Caco-2 (cell line): ENCODE measurements at regions not wholly inside any gene's neighbourhood (a gene's known extent, or its start where the extent isn't known, plus 50 kb on each side); places are given as distances from the start of the nearest gene placed in this dataset.

ENCODE experiments used
- BruUV-seq: library from RNA; stranded (reverse); fragments of 400-500 nt; replicated peaks from 2 replicates; lab custom pipeline; 2021; lab: Mats Ljungman, UMichigan
- CTCF ChIA-PET: fragments of 300-600 bp; sonication (Branson Sonifier 250); formaldehyde crosslinking; loops from one replicate; lab custom pipeline; 2022; ENCODE audit warnings: antibody characterized with exemption; lab: Charles Lee
- POLR2A ChIA-PET: fragments of 300-600 bp; sonication (Branson Sonifier 250); formaldehyde crosslinking; loops from one replicate; lab custom pipeline; 2022; ENCODE audit warnings: antibody characterized with exemption; lab: Charles Lee
- DNase-seq, 2 experiments: peaks; one replicate each; pipeline versions ENCODE4 v3.0.0 to v3.0.0-alpha.2; 2020 to 2022
- H3K27me3 ChIP-seq: replicated peaks from 2 replicates; pipeline ENCODE4 v1.6.0; 2011; ENCODE audit warnings: low read length; ENCODE audit not compliant: control insufficient read depth, insufficient read depth
- H3K36me3 ChIP-seq: 2 replicates; pipeline ENCODE4 v1.5.1; 2011; ENCODE audit warnings: low read length; ENCODE audit not compliant: control insufficient read depth, insufficient read depth
- H3K4me1 ChIP-seq: fragments of 250-450 bp; sonication (Bioruptor Pico); 2 replicates; pipeline ENCODE4 v1.5.1; 2020; ENCODE audit warnings: mild to moderate bottlenecking
- H3K4me3 ChIP-seq: 2 replicates; pipeline ENCODE4 v1.5.1; 2011; ENCODE audit warnings: low read depth, mild to moderate bottlenecking, control low read depth, low read length
- H3K9me3 ChIP-seq: fragments of 250-450 bp; sonication (Bioruptor Pico); 2 replicates; pipeline ENCODE4 v1.5.1; 2020; ENCODE audit warnings: mild to moderate bottlenecking, moderate library complexity
- H3K27ac Mint-ChIP-seq: one replicate; pipeline ENCODE4 v1.8.0; 2022; ENCODE audit warnings: mixed read lengths; ENCODE audit not compliant: unreplicated experiment
- H3K27me3 Mint-ChIP-seq: one replicate; pipeline ENCODE4 v1.8.0; 2022; ENCODE audit warnings: mixed read lengths; ENCODE audit not compliant: insufficient read depth, unreplicated experiment
- H3K36me3 Mint-ChIP-seq: one replicate; pipeline ENCODE4 v1.8.0; 2022; ENCODE audit warnings: mild to moderate bottlenecking, mixed read lengths; ENCODE audit not compliant: insufficient read depth, unreplicated experiment
- H3K4me1 Mint-ChIP-seq: one replicate; pipeline ENCODE4 v1.8.0; 2022; ENCODE audit warnings: low read depth, mixed read lengths; ENCODE audit not compliant: unreplicated experiment
- H3K4me3 Mint-ChIP-seq: one replicate; pipeline ENCODE4 v1.8.0; 2022; ENCODE audit warnings: mild to moderate bottlenecking, moderate library complexity, mixed read lengths; ENCODE audit not compliant: unreplicated experiment
- H3K9me3 Mint-ChIP-seq: one replicate; pipeline ENCODE4 v1.8.0; 2022; ENCODE audit warnings: mixed read lengths; ENCODE audit not compliant: unreplicated experiment
- CTCF ChIP-seq, 2 experiments: fragments of 200-600 bp in 1 of 2; IDR thresholded peaks; 1 replicate in 1 of 2; 2 replicates in 1 of 2; pipeline versions ENCODE4 v1.5.1 to v1.8.0; 2011 to 2022; ENCODE audit warnings: antibody characterized with exemption in 1 of 2, control low read depth in 1 of 2, inconsistent platforms in 1 of 2, low read depth in 1 of 2, low read length in 1 of 2, mild to moderate bottlenecking in 1 of 2, moderate library complexity in 1 of 2; ENCODE audit not compliant: insufficient read depth in 1 of 2, severe bottlenecking in 1 of 2, unreplicated experiment in 1 of 2
- intact Hi-C: fragments of 100-400 bp; cut with micrococcal nuclease; formaldehyde crosslinking; loops from one replicate; pipeline ENCODE4 v1.10.0; 2022; ENCODE audit not compliant: unreplicated experiment

- intact Hi-C loops: no loop called here
- Mint-ChIP-seq H3K36me3 (no peaks in the 10 kb centered on the region), H3K27ac (no peak overlapping the region), H3K4me1 (peaks cover 10% of the 10 kb centered on the region), H3K9me3 (peaks cover 17% of the 10 kb centered on the region), H3K4me3 (no peak overlapping the region), H3K27me3 (no peaks in the 10 kb centered on the region)
- POLR2A ChIA-PET: no interaction called here
- H3K4me1 ChIP-seq: no peaks in the 10 kb centered on the region
- DNase-seq: no peak
- TF ChIP-seq CTCF (IDR thresholded peaks at IDR 0.05; ENCODE audit: insufficient read depth in 1 of 2, low read depth in 1 of 2, low read length in 1 of 2, severe bottlenecking in 1 of 2, unreplicated experiment in 1 of 2): no peak
- H3K9me3 ChIP-seq: no peaks in the 10 kb centered on the region
- no peaks in the 10 kb centered on the region for H3K27me3 ChIP-seq
- CTCF ChIA-PET: no interaction called here
- H3K36me3 ChIP-seq: no peaks in the 10 kb centered on the region
- BruUV-seq: no TSS peak
- no peak overlapping the region for H3K4me3 ChIP-seq
Measured at GRCh38 chr3:5348229-5348902, 160.9 kb downstream of the EDEM1 start.

DNA sequence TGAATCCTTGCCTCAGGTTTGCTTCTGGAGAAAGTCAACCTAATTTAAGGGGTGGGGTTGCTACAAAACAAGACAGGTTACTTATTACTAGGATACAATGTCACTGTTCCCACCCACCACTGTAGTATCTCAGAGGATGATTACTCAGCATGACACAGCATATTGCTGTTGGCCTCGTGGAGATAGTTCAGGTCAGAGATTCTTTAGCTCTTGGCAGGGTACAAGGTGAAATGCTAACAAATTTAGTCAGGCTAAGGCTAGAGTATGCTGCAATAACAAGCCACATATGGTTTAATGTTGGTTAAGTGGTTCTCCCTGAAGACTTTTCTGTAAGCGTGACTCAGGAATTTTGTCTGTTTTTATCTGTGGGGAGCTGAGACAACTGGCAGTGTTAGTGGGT, 161.8 kb downstream of the EDEM1 start:
- no peak overlapping the region for H3K27ac Mint-ChIP-seq
- H3K9me3 ChIP-seq: no peaks in the 10 kb centered on the region
- H3K27me3 Mint-ChIP-seq: no peaks in the 10 kb centered on the region
- CTCF ChIA-PET: no interaction called here
- H3K4me3 Mint-ChIP-seq: no peak overlapping the region
- no peaks in the 10 kb centered on the region for H3K27me3 ChIP-seq
- POLR2A ChIA-PET: no interaction called here
- intact Hi-C loops: no loop called here
- no peaks in the 10 kb centered on the region for H3K4me1 ChIP-seq
- no peak for TF ChIP-seq CTCF (IDR thresholded peaks at IDR 0.05; ENCODE audit: insufficient read depth in 1 of 2, low read depth in 1 of 2, low read length in 1 of 2, severe bottlenecking in 1 of 2, unreplicated experiment in 1 of 2)
- no TSS peak for BruUV-seq
- H3K4me1 Mint-ChIP-seq: peaks cover 9% of the 10 kb centered on the region
- H3K36me3 ChIP-seq: no peaks in the 10 kb centered on the region
- peaks cover 17% of the 10 kb centered on the region for H3K9me3 Mint-ChIP-seq
- no peaks in the 10 kb centered on the region for H3K36me3 Mint-ChIP-seq
- H3K4me3 ChIP-seq: no peak overlapping the region
- no peak for DNase-seq

DNA sequence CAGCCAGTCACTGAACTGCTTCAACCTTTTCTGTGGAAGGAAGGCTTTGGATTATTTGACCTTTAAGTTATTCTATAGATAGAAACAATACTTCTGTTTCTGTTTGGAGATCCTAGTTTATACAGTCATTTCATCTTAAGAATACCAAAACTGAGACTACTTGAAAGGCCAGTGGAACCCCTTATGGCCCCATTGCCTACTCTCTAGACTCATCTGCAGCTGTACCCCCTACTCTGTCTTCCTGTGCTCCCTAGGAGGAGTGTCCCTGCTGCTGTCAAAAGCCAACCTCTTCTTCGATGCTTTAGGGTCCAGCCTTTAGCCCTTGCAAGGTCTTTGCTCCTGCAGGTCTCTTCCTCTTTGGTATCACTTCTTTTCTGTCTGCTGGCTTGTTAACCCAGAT, 169.6 kb downstream of the EDEM1 start:
- Histone ChIP-seq H3K4me1 (no peaks in the 10 kb centered on the region), H3K36me3 (no peaks in the 10 kb centered on the region), H3K4me3 (no peak overlapping the region), H3K9me3 (no peaks in the 10 kb centered on the region), H3K27me3 (no peaks in the 10 kb centered on the region)
- H3K27ac Mint-ChIP-seq: no peak overlapping the region
- H3K4me1 Mint-ChIP-seq: peaks cover 7% of the 10 kb centered on the region
- CTCF ChIA-PET: no interaction called here
- no peaks in the 10 kb centered on the region for H3K27me3 Mint-ChIP-seq
- BruUV-seq: no TSS peak
- no peak for DNase-seq
- H3K36me3 Mint-ChIP-seq: peaks cover 6% of the 10 kb centered on the region
- intact Hi-C loops: no loop called here
- POLR2A ChIA-PET: no interaction called here
- no peak for TF ChIP-seq CTCF (IDR thresholded peaks at IDR 0.05; ENCODE audit: insufficient read depth in 1 of 2, low read depth in 1 of 2, low read length in 1 of 2, severe bottlenecking in 1 of 2, unreplicated experiment in 1 of 2)
- no peak overlapping the region for H3K4me3 Mint-ChIP-seq
- H3K9me3 Mint-ChIP-seq: peaks cover 22% of the 10 kb centered on the region
